DND-41 (cell line): ENCODE measurements at regions not wholly inside any gene's neighbourhood (a gene's known extent, or its start where the extent isn't known, plus 50 kb on each side); places are given as distances from the start of the nearest gene placed in this dataset.

Experiments used
- CTCF ChIP-seq: IDR thresholded peaks from 2 replicates; pipeline ENCODE4 v1.5.1; 2012; ENCODE audit warnings: borderline replicate concordance, low read length, moderate library complexity, mild to moderate bottlenecking; ENCODE audit not compliant: poor library complexity, severe bottlenecking; ENCODE audit errors: extremely low read depth
- EZH2 ChIP-seq: IDR thresholded peaks from 3 replicates; pipeline ENCODE4 v1.6.1; 2012; ENCODE audit warnings: borderline replicate concordance, low read depth, mild to moderate bottlenecking, moderate library complexity, low read length, inconsistent platforms; ENCODE audit not compliant: severe bottlenecking

DNA sequence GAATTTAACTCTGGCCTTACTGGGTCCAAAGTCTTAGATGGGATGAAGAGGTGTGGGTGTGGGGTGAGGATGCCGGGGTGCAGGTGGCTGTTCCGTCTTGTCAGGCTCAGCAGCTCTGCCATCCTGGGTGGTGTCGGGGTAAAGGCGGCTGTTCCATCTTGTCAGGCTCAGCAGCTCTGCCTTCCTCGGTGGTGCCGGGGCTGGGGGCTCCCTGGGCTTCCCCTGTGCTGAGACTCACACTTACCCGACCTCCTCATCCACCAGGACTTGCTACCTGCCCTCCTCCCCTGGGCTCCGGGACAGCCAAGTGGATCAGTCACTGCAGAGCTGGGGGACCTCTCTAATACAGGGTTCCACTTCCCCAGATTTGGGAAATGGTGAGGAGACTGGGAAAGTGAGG is 244.3 kb upstream of the SHH start:
- TF ChIP-seq CTCF (no peak), EZH2 (no peak)
